Ectodermal cell (in vitro differentiated cells): ENCODE measurements at regions not wholly inside any gene's neighbourhood (a gene's known extent, or its start where the extent isn't known, plus 50 kb on each side); places are given as distances from the start of the nearest gene placed in this dataset.
"Not testable (repeated sequence)": the region's sequence is repeated elsewhere in the genome, so short reads cannot be mapped to it uniquely, and the experiment has no call there.

ENCODE experiments used
- H3K27ac ChIP-seq: 2 replicates; pipeline ENCODE4 v1.7.0; 2013; ENCODE audit warnings: mild to moderate bottlenecking, low read depth, low read length; ENCODE audit not compliant: insufficient read depth, poor library complexity, severe bottlenecking
- H3K27me3 ChIP-seq: 2 replicates; pipeline ENCODE4 v1.7.0; 2013; ENCODE audit warnings: mild to moderate bottlenecking, low read length; ENCODE audit not compliant: insufficient read depth, control insufficient read depth, poor library complexity, severe bottlenecking
- H3K36me3 ChIP-seq: one replicate; pipeline ENCODE4 v1.7.0; 2013; ENCODE audit warnings: low read length; ENCODE audit not compliant: control insufficient read depth, insufficient read depth
- H3K4me1 ChIP-seq: one replicate; pipeline ENCODE4 v1.7.0; 2013; ENCODE audit warnings: low read length; ENCODE audit not compliant: control insufficient read depth, insufficient read depth
- H3K4me3 ChIP-seq: 2 replicates; pipeline ENCODE4 v1.7.0; 2013; ENCODE audit warnings: low read depth, low read length, control low read depth; ENCODE audit not compliant: insufficient read depth
- H3K9me3 ChIP-seq: 2 replicates; pipeline ENCODE4 v1.7.0; 2013; ENCODE audit warnings: mild to moderate bottlenecking, low read length, moderate library complexity; ENCODE audit not compliant: control insufficient read depth
- WGBS, 2 experiments: methylation state at CpG; one replicate each; pipeline ENCODE4 v1.1.7; 2013; ENCODE audit warnings: missing lambda C conversion rate in 2 of 2; 5-methylcytosine and 5-hydroxymethylcytosine counted together

GRCh38 chr6:12618296-12618695, 98.3 kb upstream of the PHACTR1 start:
- H3K27me3 ChIP-seq, result no peaks in the 10 kb centered on the region
- H3K36me3 ChIP-seq, result no peaks in the 10 kb centered on the region
- H3K27ac ChIP-seq, result no peak overlapping the region
- H3K9me3 ChIP-seq, result no peaks in the 10 kb centered on the region
- 77 to 80% methylated on average over 6 of the region's 6 CpGs for WGBS, 2 experiments
- H3K4me1 ChIP-seq, result no peaks in the 10 kb centered on the region
- H3K4me3 ChIP-seq, result no peak overlapping the region

- no peaks in the 10 kb centered on the region for H3K27me3 ChIP-seq
- H3K9me3 ChIP-seq, result no peaks in the 10 kb centered on the region
- no peaks in the 10 kb centered on the region for H3K4me1 ChIP-seq
- H3K4me3 ChIP-seq, result no peak overlapping the region
- H3K27ac ChIP-seq, result no peak overlapping the region
- 85 to 91% methylated on average over 2 to 4 of the region's 5 CpGs for WGBS, 2 experiments
- no peaks in the 10 kb centered on the region for H3K36me3 ChIP-seq
These were observed 94.8 kb upstream of the PHACTR1 start for GRCh38 chr6:12621754-12622153.

DNA sequence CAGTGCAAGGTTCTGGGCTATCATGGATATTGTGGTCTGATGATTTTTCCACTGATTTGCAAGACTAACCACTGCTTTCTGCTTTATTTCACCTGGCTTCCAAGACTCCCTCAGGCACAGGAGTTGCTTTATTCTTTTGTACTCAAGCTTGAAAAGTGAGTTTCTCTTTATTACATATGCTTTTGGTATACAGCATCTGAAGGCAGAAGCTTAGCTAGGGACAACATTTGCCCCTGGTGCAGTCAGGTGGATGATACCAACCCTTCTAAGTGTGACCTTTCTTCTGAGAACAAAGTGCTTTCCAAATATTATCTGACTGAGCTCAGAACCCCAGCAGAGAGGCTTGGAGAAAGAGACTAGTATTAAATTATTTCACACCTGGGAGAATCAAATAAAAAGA, 94.0 kb upstream of the PHACTR1 start:
- no peak overlapping the region for H3K27ac ChIP-seq
- no peaks in the 10 kb centered on the region for H3K9me3 ChIP-seq

DNA sequence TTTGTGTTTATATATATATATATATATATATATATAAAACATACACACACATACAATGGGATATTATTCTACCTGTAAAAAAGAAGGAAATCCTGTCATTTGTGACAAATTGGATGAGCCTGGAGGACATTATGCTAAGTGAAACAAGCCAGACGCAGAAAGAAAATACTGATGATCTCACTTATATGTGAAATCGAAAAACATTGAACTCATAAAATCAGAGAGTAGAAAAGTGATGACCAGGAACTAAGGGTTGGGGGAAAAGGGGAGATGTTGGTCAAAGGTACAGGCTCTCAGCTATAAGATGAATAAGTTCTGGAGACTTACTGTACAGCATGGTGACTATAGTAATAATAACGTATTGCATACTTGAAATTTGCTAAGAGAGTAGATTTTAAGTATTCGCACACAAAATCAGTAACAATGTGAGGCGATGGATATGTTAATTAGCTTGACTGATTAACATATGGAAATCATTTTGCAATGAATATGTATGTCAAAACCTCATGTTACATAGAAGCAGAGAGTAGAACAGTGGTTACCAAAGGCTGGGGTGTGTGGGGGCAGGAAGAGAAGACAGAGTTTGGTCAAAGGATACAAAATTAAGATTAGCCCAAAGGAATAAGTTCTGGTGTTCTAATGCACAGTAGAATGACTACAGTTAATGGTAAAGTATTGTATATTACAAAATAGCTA, 92.3 kb upstream of the PHACTR1 start:
- 93 to 95% methylated on average over 5 of the region's 5 CpGs for WGBS, 2 experiments
- H3K27me3 ChIP-seq, result no peaks in the 10 kb centered on the region
- H3K36me3 ChIP-seq, result no peaks in the 10 kb centered on the region
- no peak overlapping the region for H3K27ac ChIP-seq
- H3K9me3 ChIP-seq, result no peaks in the 10 kb centered on the region
- H3K4me3 ChIP-seq, result no peak overlapping the region
- H3K4me1 ChIP-seq, result no peaks in the 10 kb centered on the region

More for the DNA sequence above, 94.0 kb upstream of the PHACTR1 start:
- H3K4me3 ChIP-seq, result no peak overlapping the region
- H3K36me3 ChIP-seq, result no peaks in the 10 kb centered on the region
- H3K4me1 ChIP-seq, result no peaks in the 10 kb centered on the region
- no peaks in the 10 kb centered on the region for H3K27me3 ChIP-seq

- H3K36me3 ChIP-seq, result no peaks in the 10 kb centered on the region
- H3K27me3 ChIP-seq, result no peaks in the 10 kb centered on the region
- WGBS, 2 experiments, result 73 to 100% methylated on average over 1 of the region's 1 CpG
- no peak overlapping the region for H3K4me3 ChIP-seq
- H3K4me1 ChIP-seq, result no peaks in the 10 kb centered on the region
- H3K27ac ChIP-seq, result no peak overlapping the region
- H3K9me3 ChIP-seq, result no peaks in the 10 kb centered on the region
These were observed 89.5 kb upstream of the PHACTR1 start for GRCh38 chr6:12627053-12627452.

- H3K27me3 ChIP-seq, result no peaks in the 10 kb centered on the region
- no peaks in the 10 kb centered on the region for H3K9me3 ChIP-seq
- H3K36me3 ChIP-seq, result no peaks in the 10 kb centered on the region
- H3K4me3 ChIP-seq, result no peak overlapping the region
- no peak overlapping the region for H3K27ac ChIP-seq
- no peaks in the 10 kb centered on the region for H3K4me1 ChIP-seq
- WGBS, 2 experiments, result 88 to 95% methylated on average over 2 of the region's 2 CpGs
These were observed 88.2 kb upstream of the PHACTR1 start for GRCh38 chr6:12628327-12628726.

DNA sequence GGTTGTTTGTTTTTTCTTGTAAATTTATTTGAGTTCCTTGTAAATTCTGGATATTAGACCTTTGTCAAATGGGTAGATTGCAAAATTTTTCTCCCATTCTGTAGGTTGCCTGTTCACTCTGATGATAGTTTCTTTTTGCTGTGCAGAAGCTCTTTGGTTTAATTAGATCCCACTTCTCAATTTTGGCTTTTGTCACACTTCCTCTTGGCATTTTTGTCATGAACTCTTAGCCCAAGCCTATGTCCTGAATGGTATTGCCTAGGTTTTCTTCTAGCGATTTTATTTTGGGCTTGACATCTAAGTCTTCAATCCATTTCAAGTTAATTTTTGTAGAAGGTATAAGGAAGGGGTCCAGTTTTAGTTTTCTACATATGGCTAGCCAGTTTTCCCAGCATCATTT, 82.8 kb upstream of the PHACTR1 start:
- not testable (repeated sequence) for H3K36me3 ChIP-seq, H3K9me3 ChIP-seq, H3K4me1 ChIP-seq, H3K27ac ChIP-seq, H3K27me3 ChIP-seq, H3K4me3 ChIP-seq
- 92% methylated on average over 1 of the region's 1 CpG for WGBS, 2 experiments

DNA sequence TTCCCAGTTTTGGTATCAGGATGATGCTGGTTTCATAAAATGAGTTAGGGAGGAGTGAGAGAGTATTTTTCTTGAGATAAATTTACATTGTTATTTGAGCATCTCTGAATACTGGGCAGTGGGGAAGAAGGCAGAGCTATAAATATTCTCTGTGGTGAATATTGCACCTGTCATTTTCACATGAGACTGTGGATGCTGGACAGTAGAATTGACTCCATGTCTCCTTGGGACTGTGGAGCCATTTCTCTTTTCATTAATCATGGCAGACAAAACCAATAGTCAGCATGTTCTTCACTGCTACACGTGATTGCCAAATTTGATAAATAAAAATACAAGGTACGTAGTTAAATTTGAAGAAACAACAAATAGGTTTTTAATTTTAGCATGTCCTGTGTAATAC, 81.2 kb upstream of the PHACTR1 start:
- WGBS, 2 experiments, result 95 to 100% methylated on average over 1 to 2 of the region's 2 CpGs
- no peaks in the 10 kb centered on the region for H3K36me3 ChIP-seq
- no peak overlapping the region for H3K27ac ChIP-seq
- no peaks in the 10 kb centered on the region for H3K27me3 ChIP-seq
- no peaks in the 10 kb centered on the region for H3K9me3 ChIP-seq
- H3K4me1 ChIP-seq, result no peaks in the 10 kb centered on the region
- no peak overlapping the region for H3K4me3 ChIP-seq

GRCh38 chr6:12635813-12636212, 80.8 kb upstream of the PHACTR1 start:
- Histone ChIP-seq H3K36me3 (no peaks in the 10 kb centered on the region), H3K27me3 (no peaks in the 10 kb centered on the region), H3K9me3 (no peaks in the 10 kb centered on the region), H3K4me3 (no peak overlapping the region), H3K4me1 (no peaks in the 10 kb centered on the region), H3K27ac (no peak overlapping the region)
- WGBS, 2 experiments, result 86 to 92% methylated on average over 2 to 3 of the region's 3 CpGs

DNA sequence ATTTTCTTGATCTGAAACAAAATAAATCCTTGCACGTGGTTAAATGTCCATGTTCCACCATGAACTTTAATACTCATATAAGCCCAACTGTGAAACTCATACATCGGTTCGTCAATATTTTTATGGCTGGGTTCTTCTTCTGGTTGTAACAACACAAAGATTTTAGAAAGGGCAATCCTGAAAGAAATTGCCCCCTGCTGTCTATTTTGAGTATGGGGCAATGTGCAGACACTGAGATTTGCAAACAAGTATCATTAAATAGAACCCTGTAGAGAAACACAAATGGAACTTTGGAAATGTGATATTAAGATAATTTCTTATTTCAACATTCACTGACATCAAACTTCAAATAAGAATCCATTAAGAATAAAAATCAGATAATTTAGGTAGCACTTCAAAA, 80.2 kb upstream of the PHACTR1 start:
- Histone ChIP-seq H3K36me3 (no peaks in the 10 kb centered on the region), H3K27me3 (no peaks in the 10 kb centered on the region), H3K9me3 (no peaks in the 10 kb centered on the region), H3K4me3 (no peak overlapping the region), H3K4me1 (no peaks in the 10 kb centered on the region), H3K27ac (no peak overlapping the region)
- 96 to 98% methylated on average over 3 of the region's 3 CpGs for WGBS, 2 experiments
